GM12891 (cell line): ENCODE measurements at regions not wholly inside any gene's neighbourhood (a gene's known extent, or its start where the extent isn't known, plus 50 kb on each side); places are given as distances from the start of the nearest gene placed in this dataset.

Experiments used
- POLR2A ChIP-seq: IDR thresholded peaks from 2 replicates; pipeline ENCODE4 v1.6.1; 2011; ENCODE audit warnings: low read depth, low read length, control low read depth
- POLR2AphosphoS5 ChIP-seq: IDR thresholded peaks from 2 replicates; pipeline ENCODE4 v1.6.1; 2011; ENCODE audit warnings: low read depth, low read length, control low read depth
- TAF1 ChIP-seq: IDR thresholded peaks from 2 replicates; pipeline ENCODE4 v1.6.1; 2011; ENCODE audit warnings: low read depth, low read length, control low read depth

- TF ChIP-seq POLR2A (no peak), POLR2AphosphoS5 (no peak), TAF1 (no peak)
Measured at GRCh38 chr10:22156750-22157149, 61.1 kb downstream of the EBLN1 start.
